ENCODE measurements at regions not wholly inside any gene's neighbourhood (a gene's known extent, or its start where the extent isn't known, plus 50 kb on each side); places are given as distances from the start of the nearest gene placed in this dataset.

- no peaks in the 10 kb centered on the region for H3K36me3 ChIP-seq (ENCODE audit: control insufficient read depth, insufficient read depth, low read length)
- H2AFZ ChIP-seq (ENCODE audit: low read length): no peak overlapping the region
- H3K4me3 ChIP-seq (replicated peaks in 1 of 4; ENCODE audit: control extremely low read depth in 1 of 4, insufficient read depth in 1 of 4, low read depth in 3 of 4, low read length in 4 of 4): no peak overlapping the region
- H3K9me3 ChIP-seq (ENCODE audit: control insufficient read depth, insufficient read depth, low read depth, low read length): no peaks in the 10 kb centered on the region
- peak overlapping the region; percentile 49 for H3K27ac ChIP-seq (ENCODE audit: insufficient read depth, low read length)
- H4K20me1 ChIP-seq (ENCODE audit: control insufficient read depth, extremely low read depth, insufficient read depth, low read length): no peaks in the 10 kb centered on the region
- no peaks in the 10 kb centered on the region for H3K79me2 ChIP-seq (ENCODE audit: control insufficient read depth, insufficient read depth, low read length)
- H3K4me2 ChIP-seq (ENCODE audit: extremely low read depth, insufficient read depth, low read length): no peak overlapping the region
- H3K9ac ChIP-seq (ENCODE audit: insufficient read depth, low read length): no peak overlapping the region
- DNase-seq (ENCODE audit: low read depth in 2 of 2): peak; percentile 85 to 98
- H3K27me3 ChIP-seq (ENCODE audit: control insufficient read depth, insufficient read depth, low read length): no peaks in the 10 kb centered on the region
- TF ChIP-seq EZH2 (IDR thresholded peaks at IDR 0.05; ENCODE audit: low read length, missing control alignments): no peak
- no peak for TF ChIP-seq CTCF (conservative IDR thresholded peaks at IDR 0.05 in 1 of 2, IDR thresholded peaks at IDR 0.05 in 1 of 2; ENCODE audit: low read depth in 1 of 2, low read length in 2 of 2)
- peaks cover 13% of the 10 kb centered on the region for H3K4me1 ChIP-seq (ENCODE audit: control insufficient read depth, extremely low read depth, insufficient read depth, low read length)
These were observed 62.9 kb upstream of the SERPINE2 start for GRCh38 chr2:224101820-224102630.

GRCh38 chr2:224099861-224100643 lies 61.0 kb upstream of the SERPINE2 start:
- H3K4me2 ChIP-seq (ENCODE audit: extremely low read depth, insufficient read depth, low read length): no peak overlapping the region
- H4K20me1 ChIP-seq (ENCODE audit: control insufficient read depth, extremely low read depth, insufficient read depth, low read length): no peaks in the 10 kb centered on the region
- no peak overlapping the region for H3K4me3 ChIP-seq (replicated peaks in 1 of 4; ENCODE audit: control extremely low read depth in 1 of 4, insufficient read depth in 1 of 4, low read depth in 3 of 4, low read length in 4 of 4)
- H3K27ac ChIP-seq (ENCODE audit: insufficient read depth, low read length): no peak overlapping the region
- H3K9ac ChIP-seq (ENCODE audit: insufficient read depth, low read length): no peak overlapping the region
- H3K79me2 ChIP-seq (ENCODE audit: control insufficient read depth, insufficient read depth, low read length): no peaks in the 10 kb centered on the region
- DNase-seq (ENCODE audit: low read depth in 2 of 2): no peak
- TF ChIP-seq EZH2 (IDR thresholded peaks at IDR 0.05; ENCODE audit: low read length, missing control alignments) (no peak), CTCF (conservative IDR thresholded peaks at IDR 0.05 in 1 of 2, IDR thresholded peaks at IDR 0.05 in 1 of 2; ENCODE audit: low read depth in 1 of 2, low read length in 2 of 2) (no peak)
- H2AFZ ChIP-seq (ENCODE audit: low read length): no peak overlapping the region
- no peaks in the 10 kb centered on the region for H3K36me3 ChIP-seq (ENCODE audit: control insufficient read depth, insufficient read depth, low read length)
- no peaks in the 10 kb centered on the region for H3K9me3 ChIP-seq (ENCODE audit: control insufficient read depth, insufficient read depth, low read depth, low read length)
- no peaks in the 10 kb centered on the region for H3K27me3 ChIP-seq (ENCODE audit: control insufficient read depth, insufficient read depth, low read length)
- peaks cover 13% of the 10 kb centered on the region for H3K4me1 ChIP-seq (ENCODE audit: control insufficient read depth, extremely low read depth, insufficient read depth, low read length)

- Histone ChIP-seq H3K4me2 (ENCODE audit: extremely low read depth, insufficient read depth, low read length) (peak overlapping the region; percentile 68), H3K4me3 (replicated peaks in 1 of 4; ENCODE audit: control extremely low read depth in 1 of 4, insufficient read depth in 1 of 4, low read depth in 3 of 4, low read length in 4 of 4) (no peak overlapping the region), H2AFZ (ENCODE audit: low read length) (peak overlapping the region; percentile 39), H3K9ac (ENCODE audit: insufficient read depth, low read length) (no peak overlapping the region), H3K9me3 (ENCODE audit: control insufficient read depth, insufficient read depth, low read depth, low read length) (no peaks in the 10 kb centered on the region), H3K79me2 (ENCODE audit: control insufficient read depth, insufficient read depth, low read length) (no peaks in the 10 kb centered on the region), H3K27ac (ENCODE audit: insufficient read depth, low read length) (no peak overlapping the region), H3K4me1 (ENCODE audit: control insufficient read depth, extremely low read depth, insufficient read depth, low read length) (peaks cover 13% of the 10 kb centered on the region), H3K27me3 (ENCODE audit: control insufficient read depth, insufficient read depth, low read length) (no peaks in the 10 kb centered on the region), H4K20me1 (ENCODE audit: control insufficient read depth, extremely low read depth, insufficient read depth, low read length) (no peaks in the 10 kb centered on the region), H3K36me3 (ENCODE audit: control insufficient read depth, insufficient read depth, low read length) (no peaks in the 10 kb centered on the region)
- TF ChIP-seq CTCF (conservative IDR thresholded peaks at IDR 0.05 in 1 of 2, IDR thresholded peaks at IDR 0.05 in 1 of 2; ENCODE audit: low read depth in 1 of 2, low read length in 2 of 2): no peak
- TF ChIP-seq EZH2 (IDR thresholded peaks at IDR 0.05; ENCODE audit: low read length, missing control alignments): no peak
- DNase-seq (ENCODE audit: low read depth in 2 of 2): peak in 1 of 2 donors; percentile 24
These were observed 59.6 kb upstream of the SERPINE2 start for GRCh38 chr2:224098481-224099230.

Data from fibroblast of lung (primary cell).